H1 (cell line): ENCODE measurements at regions not wholly inside any gene's neighbourhood (a gene's known extent, or its start where the extent isn't known, plus 50 kb on each side); places are given as distances from the start of the nearest gene placed in this dataset.

ENCODE experiments used
- CTCF ChIA-PET: fragments of 300-600 bp; sonication (Branson Sonifier 250); formaldehyde crosslinking; loops from one replicate; lab custom pipeline; 2021; ENCODE audit not compliant: partially characterized antibody; lab: Charles Lee
- POLR2A ChIA-PET: fragments of 300-600 bp; sonication (Branson Sonifier 250); formaldehyde crosslinking; loops from one replicate; lab custom pipeline; 2021; ENCODE audit warnings: inconsistent platforms; ENCODE audit not compliant: partially characterized antibody; lab: Charles Lee
- DNase-seq, 2 experiments: peaks; one replicate each; pipeline versions ENCODE4 v3.0.0 to v3.0.0-alpha.2; 2010 to 2022; ENCODE audit warnings: low spot score in 2 of 2, low read depth in 1 of 2, mixed read lengths in 1 of 2
- FAIRE-seq: peaks from 2 replicates; lab custom pipeline; 2011; peaks lifted over from hg19 to GRCh38; lab: Jason Lieb, UNC
- H2AFZ ChIP-seq: 2 replicates; pipeline ENCODE4 v1.8.1; 2012; ENCODE audit warnings: low read length, inconsistent platforms
- H2AK5ac ChIP-seq: 2 replicates; pipeline ENCODE4 v1.6.1; 2013; ENCODE audit warnings: low read depth, low read length
- H2BK120ac ChIP-seq: replicated peaks from 2 replicates; pipeline ENCODE3; 2013; ENCODE audit warnings: low read depth, low read length, inconsistent platforms
- H2BK12ac ChIP-seq: 2 replicates; pipeline ENCODE4 v1.6.1; 2013; ENCODE audit warnings: low read depth, low read length
- H2BK15ac ChIP-seq: 2 replicates; pipeline ENCODE4 v1.6.1; 2013; ENCODE audit warnings: low read length
- H2BK20ac ChIP-seq: 2 replicates; pipeline ENCODE4 v1.6.1; 2013; ENCODE audit warnings: low read length
- H2BK5ac ChIP-seq: 2 replicates; pipeline ENCODE4 v1.6.1; 2013; ENCODE audit warnings: low read depth, low read length
- H3K14ac ChIP-seq: 2 replicates; pipeline ENCODE4 v1.6.1; 2013; ENCODE audit warnings: inconsistent platforms; ENCODE audit not compliant: insufficient read length
- H3K18ac ChIP-seq: 2 replicates; pipeline ENCODE4 v1.6.1; 2013; ENCODE audit warnings: low read length; ENCODE audit errors: extremely low read depth
- H3K23ac ChIP-seq: 2 replicates; pipeline ENCODE4 v1.6.1; 2013; ENCODE audit warnings: inconsistent platforms; ENCODE audit not compliant: insufficient read length
- H3K23me2 ChIP-seq: 2 replicates; pipeline ENCODE4 v1.6.1; 2013; ENCODE audit warnings: low read depth, low read length
- H3K27ac ChIP-seq: 2 replicates; pipeline ENCODE4 v1.6.1; 2011; ENCODE audit warnings: low read depth, low read length, inconsistent platforms
- H3K27me3 ChIP-seq, 4 experiments: replicated peaks in 1 of 4; 1 replicate in 1 of 4; 2 replicates in 3 of 4; pipeline versions ENCODE4 v1.6.1 to v1.8.1; 2011 to 2013; ENCODE audit warnings: low read length in 3 of 4, mild to moderate bottlenecking in 3 of 4, inconsistent platforms in 2 of 4, mixed read lengths in 2 of 4, moderate library complexity in 1 of 4; ENCODE audit not compliant: control insufficient read depth in 3 of 4, insufficient read depth in 3 of 4; ENCODE audit errors: extremely low read depth in 1 of 4
- H3K36me3 ChIP-seq, 4 experiments: 2 replicates each; pipeline versions ENCODE4 v1.6.1 to v1.8.1; 2011 to 2013; ENCODE audit warnings: mild to moderate bottlenecking in 4 of 4, low read length in 3 of 4, moderate library complexity in 2 of 4, control low read depth in 1 of 4, inconsistent platforms in 1 of 4; ENCODE audit not compliant: insufficient read depth in 4 of 4, control insufficient read depth in 2 of 4
- H3K4ac ChIP-seq: replicated peaks from 2 replicates; pipeline ENCODE3; 2013; ENCODE audit warnings: low read length, low read depth, mixed read lengths, inconsistent platforms; ENCODE audit not compliant: insufficient read length
- H3K4me1 ChIP-seq, 4 experiments: replicated peaks in 1 of 4; 1 replicate in 1 of 4; 2 replicates in 3 of 4; pipeline versions ENCODE4 v1.6.1 to v1.8.1; 2011 to 2013; ENCODE audit warnings: low read length in 3 of 4, inconsistent platforms in 2 of 4, mixed read lengths in 1 of 4; ENCODE audit not compliant: insufficient read depth in 4 of 4, control insufficient read depth in 3 of 4
- H3K4me2 ChIP-seq, 2 experiments: 2 replicates each; pipeline versions ENCODE4 v1.6.1 to v1.8.1; 2011 to 2013; ENCODE audit warnings: low read depth in 2 of 2, low read length in 2 of 2, control low read depth in 1 of 2, inconsistent platforms in 1 of 2, mild to moderate bottlenecking in 1 of 2; ENCODE audit not compliant: insufficient read depth in 1 of 2
- H3K4me3 ChIP-seq, 4 experiments: fragments of 200-600, 300-600 bp in 1 of 4; sonication (generic), shearing (Covaris generic), sonication (Bioruptor Twin) in 1 of 4; 2 replicates each; pipeline versions ENCODE4 v1.5.1 to v1.8.1; 2011 to 2016; ENCODE audit warnings: low read length in 4 of 4, low read depth in 3 of 4, control low read depth in 2 of 4, inconsistent platforms in 2 of 4, mild to moderate bottlenecking in 2 of 4, mixed read lengths in 1 of 4, moderate library complexity in 1 of 4; ENCODE audit not compliant: insufficient read depth in 2 of 4; ENCODE audit errors: extremely low read depth in 1 of 4
- H3K56ac ChIP-seq: replicated peaks from 2 replicates; pipeline ENCODE3; 2013; ENCODE audit warnings: low read depth, mild to moderate bottlenecking, mixed read lengths, low read length, inconsistent platforms; ENCODE audit not compliant: insufficient read length
- H3K79me1 ChIP-seq: 2 replicates; pipeline ENCODE4 v1.6.1; 2013; ENCODE audit warnings: low read depth, low read length, control low read depth
- H3K79me2 ChIP-seq, 2 experiments: 2 replicates each; pipeline versions ENCODE4 v1.6.1 to v1.8.1; 2012 to 2013; ENCODE audit warnings: low read length in 2 of 2, mild to moderate bottlenecking in 2 of 2, inconsistent platforms in 1 of 2; ENCODE audit not compliant: insufficient read depth in 2 of 2, control insufficient read depth in 1 of 2
- H3K9ac ChIP-seq, 4 experiments: replicated peaks in 1 of 4; 1 replicate in 1 of 4; 2 replicates in 3 of 4; pipeline versions ENCODE4 v1.6.1 to v1.8.1; 2011 to 2013; ENCODE audit warnings: low read depth in 3 of 4, low read length in 3 of 4, control low read depth in 2 of 4, mild to moderate bottlenecking in 2 of 4, moderate library complexity in 2 of 4, inconsistent platforms in 1 of 4; ENCODE audit errors: extremely low read depth in 1 of 4
- H3K9me3 ChIP-seq, 2 experiments: 2 replicates each; pipeline versions ENCODE4 v1.6.1 to v1.8.1; 2012 to 2013; ENCODE audit warnings: mild to moderate bottlenecking in 2 of 2, moderate library complexity in 2 of 2, control low read depth in 1 of 2, inconsistent platforms in 1 of 2, low read depth in 1 of 2, low read length in 1 of 2, mixed read lengths in 1 of 2; ENCODE audit not compliant: insufficient read depth in 2 of 2
- H4K20me1 ChIP-seq, 2 experiments: replicated peaks in 1 of 2; 2 replicates each; pipeline versions ENCODE3 to v1.8.1; 2011 to 2013; ENCODE audit warnings: inconsistent platforms in 2 of 2, low read length in 2 of 2, mild to moderate bottlenecking in 1 of 2; ENCODE audit not compliant: insufficient read depth in 2 of 2, control insufficient read depth in 1 of 2
- H4K5ac ChIP-seq: 2 replicates; pipeline ENCODE4 v1.6.1; 2013; ENCODE audit warnings: low read length, low read depth, mixed read lengths, inconsistent platforms; ENCODE audit not compliant: insufficient read length
- H4K8ac ChIP-seq: 2 replicates; pipeline ENCODE4 v1.8.0; 2013; ENCODE audit warnings: mild to moderate bottlenecking, moderate library complexity, low read length, inconsistent platforms; ENCODE audit not compliant: insufficient read depth; ENCODE audit errors: extremely low read depth
- H4K91ac ChIP-seq: replicated peaks from 2 replicates; pipeline ENCODE3; 2013; ENCODE audit warnings: low read length, mixed read lengths, inconsistent platforms; ENCODE audit not compliant: insufficient read length
- CTCF ChIP-seq, 3 experiments: IDR thresholded peaks; 1 replicate in 2 of 3; 2 replicates in 1 of 3; pipeline versions ENCODE4 v1.5.1 to v1.6.1; 2011; ENCODE audit warnings: low read length in 3 of 3, mild to moderate bottlenecking in 3 of 3, inconsistent platforms in 2 of 3, low read depth in 1 of 3, moderate library complexity in 1 of 3; ENCODE audit not compliant: insufficient read depth in 1 of 3; ENCODE audit errors: control extremely low read depth in 1 of 3
- HDAC6 ChIP-seq: IDR thresholded peaks from one replicate; pipeline ENCODE4 v1.7.1; 2012; ENCODE audit warnings: low read depth, mild to moderate bottlenecking, inconsistent platforms, low read length, moderate library complexity
- KDM1A ChIP-seq: fragments of 200-600, 300-600 bp; sonication (generic); IDR thresholded peaks from 2 replicates; pipeline ENCODE4 v1.7.1; 2016; ENCODE audit warnings: mild to moderate bottlenecking, low read length, borderline replicate concordance
- PHF8 ChIP-seq: fragments of 200-600 bp; sonication (generic); conservative IDR thresholded peaks from 2 replicates; pipeline ENCODE4 v1.7.1; 2012; ENCODE audit warnings: low read depth, mild to moderate bottlenecking, inconsistent platforms, low read length, moderate library complexity
- RFX5 ChIP-seq: IDR thresholded peaks from 2 replicates; pipeline ENCODE4 v1.6.1; 2011; ENCODE audit warnings: low read depth, low read length, improper control_type of control experiment, borderline replicate concordance
- RNF2 ChIP-seq: fragments of 200-900, 300-1000 bp; sonication (generic); IDR thresholded peaks from 2 replicates; pipeline ENCODE4 v1.7.1; 2016; ENCODE audit warnings: borderline replicate concordance, low read depth, mild to moderate bottlenecking, antibody characterized with exemption, low read length; ENCODE audit not compliant: poor library complexity, severe bottlenecking; ENCODE audit errors: missing control alignments
- SIRT6 ChIP-seq: IDR thresholded peaks from one replicate; pipeline ENCODE4 v1.7.1; 2012; ENCODE audit warnings: low read length, inconsistent platforms
- WGBS, 2 experiments: shearing (Covaris generic) in 1 of 2; methylation state at CpG; one replicate each; pipeline versions ENCODE4 v1.1.6 to v1.1.7; 2013 to 2015; ENCODE audit warnings: low lambda C conversion rate in 2 of 2, mixed read lengths in 2 of 2, inconsistent platforms in 1 of 2, low coverage in 1 of 2, missing lambda C conversion rate in 1 of 2; ENCODE audit not compliant: insufficient replicate concordance in 2 of 2, insufficient coverage in 1 of 2, insufficient read length in 1 of 2; ENCODE audit errors: extremely low coverage in 1 of 2, missing lambda C conversion rate in 1 of 2; 5-methylcytosine and 5-hydroxymethylcytosine counted together

- Histone ChIP-seq H2BK12ac (peak overlapping the region; percentile 56; the same call in 1 of the 2 replicates), H3K9ac (no peak overlapping the region), H2BK15ac (no peak overlapping the region), H4K8ac (no peak overlapping the region), H3K36me3 (no peaks in the 10 kb centered on the region), H3K14ac (no peak overlapping the region), H3K4me1 (peaks cover 14 to 25% (median 18%) of the 10 kb centered on the region in 4 experiments), H3K4me2 (no peak overlapping the region), H3K23ac (no peak overlapping the region), H3K23me2 (peaks cover 4% of the 10 kb centered on the region; the same call in 1 of the 2 replicates), H2BK20ac (0 out of 2 replicates have a peak overlapping the region, but pooled peaks have one; percentile 25), H4K20me1 (no peaks in the 10 kb centered on the region), H3K79me2 (no peaks in the 10 kb centered on the region), H2BK5ac (no peak overlapping the region), H3K18ac (0 out of 2 replicates have a peak overlapping the region, but pooled peaks have one; percentile 12), H3K4ac (no peak overlapping the region), H2AFZ (no peak overlapping the region), H4K91ac (peak overlapping the region; percentile 15), H3K27ac (no peak overlapping the region), H3K9me3 (no peaks in the 10 kb centered on the region), H3K4me3 (no peak overlapping the region), H2BK120ac (no peak overlapping the region), H2AK5ac (no peak overlapping the region), H4K5ac (no peak overlapping the region), H3K56ac (no peak overlapping the region), H3K79me1 (no peaks in the 10 kb centered on the region), H3K27me3 (no peaks in the 10 kb centered on the region; a peak in 2 of 7 replicates)
- DNase-seq (no peak), FAIRE-seq (no peak)
- ChIA-PET CTCF (interaction anchor here (0.9 to 6.1 kb wide), 4 partner anchors 9 to 22 kb away, joined by 3 to 36 read pairs (median 4); no protein-coding TSS in a partner anchor), POLR2A (no interaction called here)
- TF ChIP-seq HDAC6 (no peak), PHF8 (no peak), SIRT6 (no peak), RNF2 (no peak), CTCF (IDR thresholded peaks at IDR 0.05; ENCODE audit: control extremely low read depth in 1 of 3, insufficient read depth in 1 of 3, low read depth in 1 of 3, low read length in 3 of 3) (peak in 1 of 3 experiments; percentile 14; a peak in 1 of 4 replicates), RFX5 (no peak), KDM1A (no peak)
- WGBS, 2 experiments = 92% methylated on average over 5 of the region's 5 CpGs; no CpG with 5 or more reads in 1 of the 2 experiments
Observed at GRCh38 chr4:4664234-4664633, 122.4 kb upstream of the STX18 start.
